GM23338 (cell line): ENCODE measurements at regions not wholly inside any gene's neighbourhood (a gene's known extent, or its start where the extent isn't known, plus 50 kb on each side); places are given as distances from the start of the nearest gene placed in this dataset.

Experiments
- ATAC-seq: fragments of 200-7000 bp; cut with Tn5 transposase; 3 replicates; pipeline ENCODE4 v1.9.1; 2020
- DNase-seq: peaks from one replicate; pipeline ENCODE4 v3.0.0-alpha.2; 2015; ENCODE audit warnings: low spot score
- H2AFZ ChIP-seq: fragments of 200-600 bp; sonication (generic); 2 replicates; pipeline ENCODE4 v1.8.0; 2016; ENCODE audit warnings: antibody characterized with exemption, mild to moderate bottlenecking, moderate library complexity
- H3F3A ChIP-seq: fragments of 200-600 bp; sonication (generic); replicated peaks from 2 replicates; pipeline ENCODE4 v1.8.0; 2017; ENCODE audit warnings: antibody characterized with exemption, mixed run types, low read depth
- H3K27ac ChIP-seq: fragments of 200-600 bp; sonication (generic); 2 replicates; pipeline ENCODE4 v1.6.1; 2016; ENCODE audit warnings: low read depth
- H3K27me3 ChIP-seq: fragments of 200-600 bp; sonication (generic); 2 replicates; pipeline ENCODE4 v1.8.0; 2016; ENCODE audit warnings: mild to moderate bottlenecking, mixed run types, moderate library complexity; ENCODE audit not compliant: insufficient read depth
- H3K36me3 ChIP-seq: fragments of 200-600 bp; sonication (generic); 2 replicates; pipeline ENCODE4 v1.8.0; 2016; ENCODE audit warnings: mild to moderate bottlenecking; ENCODE audit not compliant: insufficient read depth
- H3K4me1 ChIP-seq: fragments of 200-600 bp; sonication (generic); 2 replicates; pipeline ENCODE4 v1.8.0; 2016; ENCODE audit warnings: mild to moderate bottlenecking, moderate library complexity; ENCODE audit not compliant: insufficient read depth
- H3K4me2 ChIP-seq: fragments of 200-600 bp; sonication (generic); 2 replicates; pipeline ENCODE4 v1.7.1; 2017; ENCODE audit warnings: mixed run types
- H3K4me3 ChIP-seq: fragments of 200-600 bp; sonication (generic); 2 replicates; pipeline ENCODE4 v1.6.1; 2016; ENCODE audit warnings: mixed run types
- H3K79me2 ChIP-seq: fragments of 200-600 bp; sonication (generic); replicated peaks from 2 replicates; pipeline ENCODE4 v1.8.0; 2017; ENCODE audit warnings: mild to moderate bottlenecking; ENCODE audit not compliant: insufficient read depth
- H3K9me2 ChIP-seq: fragments of 200-600 bp; sonication (generic); 2 replicates; pipeline ENCODE4 v1.8.0; 2017; ENCODE audit not compliant: insufficient read depth
- H4K20me1 ChIP-seq: fragments of 200-600 bp; sonication (generic); replicated peaks from 2 replicates; pipeline ENCODE4 v1.8.0; 2017; ENCODE audit warnings: mild to moderate bottlenecking; ENCODE audit not compliant: insufficient read depth
- H3K27ac Mint-ChIP-seq: 2 replicates; pipeline ENCODE4 v1.8.0; 2020; ENCODE audit warnings: inconsistent platforms, mild to moderate bottlenecking, moderate library complexity, mixed read lengths
- H3K27me3 Mint-ChIP-seq: 3 replicates; pipeline ENCODE4 v1.8.0; 2022; ENCODE audit warnings: low read depth, mild to moderate bottlenecking, moderate library complexity, mixed read lengths, inconsistent platforms; ENCODE audit not compliant: insufficient read depth, poor library complexity
- H3K36me3 Mint-ChIP-seq: 3 replicates; pipeline ENCODE4 v1.8.0; 2021; ENCODE audit warnings: low read depth, mild to moderate bottlenecking, inconsistent platforms, moderate library complexity, mixed read lengths
- H3K4me1 Mint-ChIP-seq: 3 replicates; pipeline ENCODE4 v1.8.0; 2020; ENCODE audit warnings: mild to moderate bottlenecking, inconsistent platforms, mixed read lengths
- H3K4me3 Mint-ChIP-seq: 3 replicates; pipeline ENCODE4 v1.8.0; 2021; ENCODE audit warnings: moderate library complexity, mild to moderate bottlenecking, inconsistent platforms, mixed read lengths
- H3K9me3 Mint-ChIP-seq: 3 replicates; pipeline ENCODE4 v1.8.0; 2020; ENCODE audit warnings: moderate library complexity, mild to moderate bottlenecking, inconsistent platforms, mixed read lengths
- CREB1 ChIP-seq: fragments of 250-450 bp; sonication (Bioruptor Pico); IDR thresholded peaks from 2 replicates; pipeline ENCODE4 v1.5.0; 2020; ENCODE audit warnings: low read depth, mild to moderate bottlenecking, moderate library complexity
- CTCF ChIP-seq, 2 experiments: fragments of 200-600 bp in 1 of 2; sonication (generic) in 1 of 2; conservative IDR thresholded peaks; 2 replicates each; pipeline versions ENCODE4 v1.5.1 to v1.6.1; 2016 to 2017; ENCODE audit warnings: antibody characterized with exemption in 2 of 2, low read depth in 2 of 2, mild to moderate bottlenecking in 2 of 2, moderate library complexity in 1 of 2
- ETS1 ChIP-seq: IDR thresholded peaks from 2 replicates; pipeline ENCODE4 v1.6.1; 2016; ENCODE audit warnings: antibody characterized with exemption
- EZH2 ChIP-seq: fragments of 200-600 bp; sonication (generic); IDR thresholded peaks from one replicate; pipeline ENCODE4 v1.8.0; 2017; ENCODE audit warnings: antibody characterized with exemption, mild to moderate bottlenecking, low read depth; ENCODE audit not compliant: unreplicated experiment
- EZH2phosphoT487 ChIP-seq: fragments of 200-600 bp; sonication (generic); IDR thresholded peaks from one replicate; pipeline ENCODE4 v1.8.1; 2018; ENCODE audit warnings: antibody characterized with exemption; ENCODE audit not compliant: unreplicated experiment
- JUNB ChIP-seq: IDR thresholded peaks from one replicate; pipeline ENCODE4 v1.6.1; 2016; ENCODE audit warnings: antibody characterized with exemption; ENCODE audit not compliant: unreplicated experiment
- NANOG ChIP-seq: IDR thresholded peaks from 2 replicates; pipeline ENCODE4 v1.6.1; 2016; ENCODE audit warnings: antibody characterized with exemption, borderline replicate concordance
- POLR2AphosphoS5 ChIP-seq: IDR thresholded peaks from 2 replicates; pipeline ENCODE4 v1.6.1; 2016; ENCODE audit warnings: antibody characterized with exemption, low read depth
- REST ChIP-seq: IDR thresholded peaks from one replicate; pipeline ENCODE4 v1.6.1; 2018; ENCODE audit warnings: antibody characterized with exemption; ENCODE audit not compliant: unreplicated experiment
- STAT1 ChIP-seq: IDR thresholded peaks from one replicate; pipeline ENCODE4 v1.6.1; 2016; ENCODE audit warnings: antibody characterized with exemption; ENCODE audit not compliant: unreplicated experiment
- ZNF114 ChIP-seq: fragments of 250-450 bp; sonication (Bioruptor Pico); IDR thresholded peaks from 2 replicates; pipeline ENCODE4 v1.5.0; 2020; ENCODE audit warnings: mild to moderate bottlenecking, moderate library complexity
- ZNF331 ChIP-seq: fragments of 250-450 bp; sonication (Bioruptor Pico); IDR thresholded peaks from 2 replicates; pipeline ENCODE4 v1.5.0; 2020; ENCODE audit warnings: low read depth, mild to moderate bottlenecking, moderate library complexity
- ZNF462 ChIP-seq: fragments of 250-450 bp; sonication (Bioruptor Pico); IDR thresholded peaks from 2 replicates; pipeline ENCODE4 v1.5.0; 2020; ENCODE audit warnings: mild to moderate bottlenecking, moderate library complexity

- peak overlapping the region; percentile 1; the same call in 2 of the 3 replicates for H3K4me3 Mint-ChIP-seq
- Histone ChIP-seq H3K79me2 (no peaks in the 10 kb centered on the region), H3K27me3 (no peaks in the 10 kb centered on the region), H3K36me3 (no peaks in the 10 kb centered on the region; the same call in 1 of the 2 replicates), H3K4me2 (0 out of 2 replicates have a peak overlapping the region, but pooled peaks have one; percentile 10), H3K9me2 (no peaks in the 10 kb centered on the region), H3K4me3 (no peak overlapping the region), H3F3A (no peaks in the 10 kb centered on the region), H4K20me1 (no peaks in the 10 kb centered on the region), H2AFZ (no peak overlapping the region), H3K27ac (no peak overlapping the region), H3K4me1 (peaks cover 18% of the 10 kb centered on the region)
- no peaks in the 10 kb centered on the region for H3K27me3 Mint-ChIP-seq
- DNase-seq = no peak
- peaks cover 34% of the 10 kb centered on the region for H3K4me1 Mint-ChIP-seq
- H3K9me3 Mint-ChIP-seq = no peaks in the 10 kb centered on the region; the same call in 2 of the 3 replicates
- TF ChIP-seq ETS1 (no peak), EZH2phosphoT487 (no peak), EZH2 (no peak), CREB1 (CRISPR knock-in tag) (no peak), ZNF462 (no peak), ZNF114 (CRISPR knock-in tag) (no peak), CTCF (conservative IDR thresholded peaks at IDR 0.05; ENCODE audit: low read depth in 2 of 2) (no peak), STAT1 (no peak), ZNF331 (CRISPR knock-in tag) (no peak), POLR2AphosphoS5 (no peak), REST (no peak), JUNB (no peak), NANOG (no peak)
- ATAC-seq = no peak
- H3K36me3 Mint-ChIP-seq = no peaks in the 10 kb centered on the region
- H3K27ac Mint-ChIP-seq = no peak overlapping the region
These were observed 66.1 kb upstream of the EPC2 start for GRCh38 chr2:148578493-148578884.
